NCI-H82 treated with DMSO at 0.1 percent for 48 hours (cell line): ENCODE measurements at regions not wholly inside any gene's neighbourhood (a gene's known extent, or its start where the extent isn't known, plus 50 kb on each side); places are given as distances from the start of the nearest gene placed in this dataset.
"Not testable (repeated sequence)": the region's sequence is repeated elsewhere in the genome, so short reads cannot be mapped to it uniquely, and the experiment has no call there.

ENCODE experiments used
- DNase-seq: peaks from one replicate; lab custom pipeline; 2025; ENCODE audit not compliant: unreplicated experiment; lab: John Stamatoyannopoulos, UW

DNA sequence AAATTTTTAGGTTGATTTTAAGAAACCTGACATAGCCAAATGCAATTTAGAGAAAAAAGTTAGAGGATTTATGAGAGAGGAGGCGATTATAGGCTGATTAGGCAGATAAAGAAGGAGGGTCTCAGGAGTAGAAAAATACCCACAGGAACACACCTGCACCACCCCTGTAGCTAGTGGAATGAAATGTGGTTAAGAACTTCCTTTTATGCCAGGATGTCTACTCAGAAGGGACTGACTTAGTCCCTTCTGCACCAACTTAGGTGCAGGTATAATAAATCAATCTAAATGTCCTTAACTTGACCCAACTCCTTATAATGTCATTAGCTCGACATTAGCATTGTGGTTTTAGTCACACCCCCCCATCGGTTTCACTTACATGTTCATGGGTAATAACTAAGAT lies 1274.5 kb upstream of the TMEFF2 start:
- no peak for DNase-seq

DNA sequence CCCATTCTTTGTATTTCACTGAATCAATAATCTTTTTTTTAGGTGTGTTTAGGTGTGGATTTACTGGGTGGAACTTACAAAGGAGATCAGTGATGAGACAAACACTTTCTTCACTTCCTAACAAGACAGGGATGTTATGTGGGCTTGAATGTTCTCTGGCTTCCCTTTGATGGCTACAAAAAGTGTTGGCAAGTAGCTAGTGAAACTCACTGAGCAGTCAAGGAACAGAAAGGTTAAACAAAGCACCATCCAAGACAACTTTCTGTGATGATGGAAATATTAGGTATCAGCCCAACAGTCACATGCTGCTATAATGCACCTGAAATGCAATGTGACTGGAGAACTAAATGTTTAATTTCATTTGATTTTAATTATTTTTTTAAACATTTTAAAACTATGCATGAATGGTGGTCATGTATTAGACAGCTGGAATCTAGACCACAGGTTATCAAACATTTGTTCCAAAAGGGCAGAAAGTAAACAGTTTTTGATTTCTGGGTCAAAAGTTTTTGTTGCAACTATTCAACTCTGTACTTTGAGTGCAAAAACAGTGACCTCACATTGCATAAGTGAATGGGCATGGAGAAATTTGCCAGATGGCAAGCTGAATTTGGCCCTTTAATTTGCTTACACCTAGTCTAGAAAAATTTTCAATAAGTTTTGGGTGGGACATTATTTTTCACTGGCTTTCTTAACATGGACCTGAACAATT lies 1272.7 kb upstream of the TMEFF2 start:
- DNase-seq, result no peak

DNA sequence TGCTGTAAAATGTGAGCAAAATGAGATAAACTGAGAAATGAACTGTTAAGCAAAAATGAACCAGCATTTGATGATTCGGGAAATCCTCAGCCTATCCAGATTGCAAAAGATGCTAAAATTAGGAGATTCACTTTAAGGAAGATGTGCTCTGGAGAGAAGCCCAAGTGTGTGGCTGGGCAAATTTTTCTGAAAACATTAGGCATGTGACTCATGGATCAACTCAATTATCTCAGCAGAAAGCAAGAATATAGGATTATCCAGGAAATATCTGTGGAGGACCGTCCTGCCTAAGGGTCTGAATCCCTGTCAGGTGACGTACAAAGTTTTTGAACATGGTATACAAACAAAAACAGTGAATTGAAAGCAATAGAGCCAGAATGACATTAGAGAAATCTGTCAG lies 1268.3 kb upstream of the TMEFF2 start:
- no peak for DNase-seq

DNA sequence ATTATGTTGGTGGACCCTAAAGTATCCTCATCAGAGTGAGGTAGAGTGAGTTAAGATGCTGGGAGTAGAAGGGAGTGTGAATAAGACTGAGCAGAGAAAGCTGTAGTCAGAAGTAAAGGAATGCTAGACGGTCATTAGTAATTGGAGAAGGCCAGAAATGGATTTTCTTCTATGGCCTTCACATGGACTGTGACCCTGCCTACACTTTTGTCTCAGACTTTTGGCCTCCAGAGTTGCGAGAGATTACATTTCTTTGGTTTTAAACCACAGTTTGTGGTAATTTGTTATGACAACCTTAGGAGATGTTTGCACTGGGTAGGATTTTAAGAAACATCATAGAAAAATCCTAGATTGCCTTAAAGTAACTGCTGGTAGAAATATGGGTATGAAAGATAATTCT lies 1267.7 kb upstream of the TMEFF2 start:
- no peak for DNase-seq

DNA sequence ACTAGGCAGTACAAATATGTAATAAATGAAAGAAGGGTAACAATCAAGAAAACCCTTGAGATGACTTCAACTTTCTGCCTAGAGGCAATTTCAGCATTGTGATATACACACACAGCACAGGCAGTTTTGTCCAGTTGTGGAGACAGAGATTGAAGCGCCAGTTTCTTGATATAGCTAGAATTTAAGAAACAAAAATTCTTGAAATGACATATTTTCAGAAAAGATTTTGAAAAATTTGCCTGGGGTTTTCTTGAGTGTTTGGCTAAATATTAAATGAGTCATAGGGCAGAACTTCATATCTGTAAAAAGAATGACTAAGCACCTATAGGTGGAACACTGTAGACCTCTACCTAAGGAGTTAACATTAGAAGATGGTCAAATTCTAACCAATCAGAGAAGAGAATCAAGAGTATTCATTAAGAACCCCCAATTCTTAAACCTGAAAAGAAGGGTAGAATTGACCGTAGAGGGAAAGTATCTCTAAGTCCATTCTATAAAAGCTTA lies 1266.8 kb upstream of the TMEFF2 start:
- no peak for DNase-seq

DNA sequence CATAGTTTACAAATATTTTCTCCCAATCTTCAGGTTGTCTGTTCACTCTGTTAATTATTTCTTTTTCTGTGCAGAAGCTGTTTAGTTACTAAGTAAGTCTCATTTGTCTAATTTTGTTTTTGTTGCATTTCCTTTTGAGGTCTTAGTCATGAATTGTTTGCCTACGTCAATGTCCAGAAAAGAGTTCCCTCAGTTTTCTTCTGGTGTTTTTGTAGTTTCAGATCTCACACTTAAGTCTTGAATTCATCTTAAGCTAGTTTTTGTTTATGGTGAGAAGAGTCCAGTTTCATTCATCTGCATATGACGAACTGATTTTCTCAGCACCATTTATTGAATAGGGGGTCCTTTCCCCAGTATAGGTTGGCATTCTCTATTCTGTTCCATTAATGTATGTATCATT lies 1252.2 kb upstream of the TMEFF2 start:
- no peak for DNase-seq

DNA sequence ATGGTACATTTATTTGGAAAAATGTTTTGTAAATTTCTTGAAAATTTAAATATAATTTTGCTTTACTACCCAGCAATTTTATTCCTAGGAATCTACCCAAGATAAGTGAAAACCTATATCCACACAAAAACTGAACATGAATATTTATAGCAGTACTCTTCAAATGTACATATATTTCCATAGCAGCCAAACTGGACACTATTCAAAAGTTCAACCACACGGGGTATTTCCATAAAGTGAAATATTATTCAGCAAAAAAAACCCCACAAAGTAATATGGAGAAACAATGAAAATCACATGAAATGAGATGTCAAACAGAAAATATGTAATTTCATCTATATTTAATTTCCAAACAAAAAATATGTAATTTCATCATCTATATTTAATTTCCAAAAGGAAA lies 1247.6 kb upstream of the TMEFF2 start:
- no peak for DNase-seq

DNA sequence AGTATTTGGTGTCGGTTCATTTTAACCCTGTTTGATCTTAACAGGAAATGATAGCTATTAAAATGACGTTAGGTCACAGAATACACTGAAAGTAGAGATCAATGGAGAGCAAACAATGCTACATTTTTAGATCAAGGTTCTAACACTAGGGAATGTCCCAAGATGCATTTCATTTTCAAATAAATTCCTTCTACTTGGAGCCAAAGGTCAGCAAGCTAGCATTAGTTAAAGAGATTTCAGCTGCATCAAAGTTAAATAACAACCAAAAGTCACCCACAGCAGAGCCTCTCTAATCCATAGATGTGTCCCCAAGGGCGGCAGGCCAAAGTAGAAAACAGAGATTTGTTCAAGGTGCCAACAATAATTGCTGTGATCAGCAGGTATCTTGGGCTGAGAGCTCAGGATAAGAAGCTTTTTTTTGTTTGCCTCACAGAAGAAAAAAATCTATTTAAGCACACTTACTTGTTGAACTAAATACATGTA lies 1233.6 kb upstream of the TMEFF2 start:
- no peak for DNase-seq

DNA sequence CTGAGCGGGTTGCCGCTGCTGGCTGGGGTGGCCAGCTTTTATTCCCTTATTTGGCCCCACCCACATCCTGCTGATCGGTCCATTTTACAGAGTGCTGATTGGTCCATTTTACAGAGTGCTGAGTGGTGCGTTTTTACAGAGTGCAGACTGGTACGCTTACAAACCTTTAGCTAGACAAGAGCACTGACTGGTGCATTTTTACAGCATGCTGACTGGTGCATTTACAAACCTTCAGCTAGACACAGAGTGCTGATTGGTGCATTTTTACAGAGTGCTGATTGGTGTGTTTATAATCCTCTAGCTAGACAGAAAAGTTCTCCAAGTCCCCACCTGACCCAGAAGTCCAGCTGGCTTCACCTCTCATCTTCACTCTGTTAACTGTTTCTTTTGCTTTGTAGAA lies 1217.6 kb upstream of the TMEFF2 start:
- DNase-seq, result not testable (repeated sequence)

DNA sequence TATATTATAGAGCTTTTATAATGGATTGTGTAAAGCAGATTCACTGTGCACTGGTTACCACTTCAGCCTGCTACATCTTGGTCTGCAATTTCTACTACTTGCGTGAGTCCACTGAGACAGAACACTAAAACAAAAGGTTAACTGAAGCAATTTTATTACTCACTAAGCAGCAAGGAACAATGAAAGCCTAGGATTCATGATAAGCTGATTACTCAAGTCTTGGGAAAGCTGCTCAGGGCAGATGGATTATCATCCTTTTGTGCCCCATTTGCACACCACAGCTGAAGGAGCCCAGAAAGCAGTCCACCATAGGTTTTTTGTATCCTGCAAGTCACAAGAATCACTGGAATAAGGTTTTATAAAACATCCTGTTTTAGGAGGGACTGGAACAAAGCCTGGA lies 1215.2 kb upstream of the TMEFF2 start:
- peak; percentile 78 for DNase-seq

DNA sequence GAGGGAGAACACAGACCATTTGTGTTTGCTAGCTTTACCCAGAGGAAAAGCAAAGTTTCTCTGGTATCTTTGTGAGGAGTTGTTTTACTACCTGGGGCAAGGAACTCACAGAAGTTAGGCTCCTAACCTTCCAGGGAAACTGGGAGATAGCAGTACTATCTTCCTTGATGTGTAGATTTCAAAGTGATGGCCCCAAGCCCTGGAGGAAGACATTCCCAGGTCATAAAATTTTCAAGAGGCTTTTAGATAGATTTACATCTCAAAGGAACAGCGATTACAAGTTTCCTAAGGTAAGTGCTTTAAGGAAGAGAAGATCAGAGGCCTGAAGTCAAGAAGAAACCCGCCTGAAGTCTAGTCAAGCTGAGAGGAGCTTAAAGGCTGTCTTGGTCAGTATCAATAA lies 1187.8 kb upstream of the TMEFF2 start:
- DNase-seq, result no peak

DNA sequence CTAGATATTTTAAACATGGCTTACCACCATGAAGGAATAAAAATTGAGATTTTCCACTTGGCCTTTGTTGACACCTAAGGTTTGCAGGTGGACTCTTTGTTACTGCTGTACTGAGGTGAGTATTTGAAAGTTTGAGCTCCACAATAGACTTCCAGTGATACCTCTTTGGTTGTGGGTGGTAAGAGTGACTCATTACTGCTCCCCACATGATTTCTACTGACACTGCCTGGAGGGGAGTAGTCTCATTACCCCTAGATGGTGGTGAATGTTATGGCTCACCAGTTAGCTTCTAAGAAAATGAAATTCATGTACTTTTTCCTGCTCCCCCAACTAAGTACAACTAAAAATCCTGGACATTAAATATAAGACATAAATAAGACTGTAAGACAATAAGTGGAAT lies 1183.1 kb upstream of the TMEFF2 start:
- no peak for DNase-seq

DNA sequence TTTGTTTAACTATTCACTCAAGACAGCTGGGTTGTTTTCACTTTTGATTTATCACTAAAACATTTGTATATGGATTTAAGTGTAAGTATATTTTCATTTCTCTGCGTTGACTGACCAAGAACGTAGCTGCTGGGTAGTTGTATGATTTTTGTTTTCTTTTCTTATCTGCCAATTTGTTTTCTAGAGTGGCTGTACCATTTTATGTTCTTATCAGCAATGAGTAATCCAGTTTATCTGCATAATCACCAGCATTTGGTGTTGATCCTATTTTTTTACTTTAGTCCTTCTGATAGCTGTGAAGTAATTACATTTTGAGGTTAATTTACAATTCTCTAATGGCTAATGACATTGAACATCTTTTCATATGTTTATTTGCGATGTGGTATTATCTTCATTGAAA lies 1178.4 kb upstream of the TMEFF2 start:
- peak; percentile 9 for DNase-seq

DNA sequence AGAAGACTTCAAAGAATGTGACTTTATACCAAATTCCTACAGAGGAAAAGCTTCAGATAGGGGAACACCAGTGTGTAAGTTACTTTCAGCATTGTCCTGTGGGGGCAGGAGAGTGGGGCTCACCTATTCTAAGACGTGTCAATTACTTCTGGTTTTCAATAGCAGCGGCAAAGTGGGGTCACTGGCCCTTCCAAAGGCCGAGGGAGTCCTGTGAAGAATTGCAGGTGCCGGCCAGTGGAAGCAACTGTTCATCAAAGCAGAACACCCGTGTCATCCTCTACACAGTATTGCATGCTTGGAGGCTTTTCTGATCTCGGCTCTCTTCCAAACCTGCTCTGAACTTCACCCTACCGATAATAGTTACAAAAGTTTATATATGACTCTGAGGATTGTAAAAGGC lies 1176.5 kb upstream of the TMEFF2 start:
- no peak for DNase-seq

DNA sequence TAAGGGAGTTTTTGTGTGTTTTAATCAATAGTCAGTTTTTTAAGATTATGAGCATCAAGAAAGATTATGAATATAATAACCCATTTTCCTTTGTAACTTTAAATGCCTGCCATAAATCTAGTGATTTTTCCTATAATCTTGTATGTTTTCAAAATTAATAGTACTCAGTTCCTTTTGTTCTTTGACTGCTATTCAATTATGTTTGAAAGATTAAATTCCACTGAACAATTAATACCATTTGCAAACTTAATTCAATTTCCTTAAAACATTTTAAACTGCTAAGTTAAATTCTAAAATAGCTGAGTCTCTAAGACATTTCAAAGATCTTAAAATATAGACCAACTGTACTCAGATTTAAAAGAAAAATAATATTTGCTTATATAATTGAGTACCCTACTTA lies 1173.9 kb upstream of the TMEFF2 start:
- DNase-seq, result no peak

DNA sequence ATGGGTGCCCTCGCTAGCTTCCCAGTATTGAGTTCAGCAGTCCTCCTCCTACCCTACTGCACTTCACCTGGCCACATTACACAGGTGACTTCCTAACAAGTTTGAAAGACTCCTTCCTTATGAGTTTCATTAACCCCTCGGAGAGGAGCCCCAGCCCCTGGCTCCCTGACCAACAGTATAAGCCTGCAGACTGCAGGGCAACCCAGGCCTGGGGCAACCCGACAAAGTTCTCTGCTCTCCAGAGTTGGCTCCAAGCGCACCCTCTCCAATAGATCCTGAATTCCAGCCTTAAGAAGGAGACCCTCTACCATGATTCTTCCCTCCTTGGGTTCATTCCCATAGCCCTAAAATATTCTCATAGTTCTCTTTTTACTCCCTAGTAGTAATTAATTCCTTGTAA lies 1162.8 kb upstream of the TMEFF2 start:
- no peak for DNase-seq

DNA sequence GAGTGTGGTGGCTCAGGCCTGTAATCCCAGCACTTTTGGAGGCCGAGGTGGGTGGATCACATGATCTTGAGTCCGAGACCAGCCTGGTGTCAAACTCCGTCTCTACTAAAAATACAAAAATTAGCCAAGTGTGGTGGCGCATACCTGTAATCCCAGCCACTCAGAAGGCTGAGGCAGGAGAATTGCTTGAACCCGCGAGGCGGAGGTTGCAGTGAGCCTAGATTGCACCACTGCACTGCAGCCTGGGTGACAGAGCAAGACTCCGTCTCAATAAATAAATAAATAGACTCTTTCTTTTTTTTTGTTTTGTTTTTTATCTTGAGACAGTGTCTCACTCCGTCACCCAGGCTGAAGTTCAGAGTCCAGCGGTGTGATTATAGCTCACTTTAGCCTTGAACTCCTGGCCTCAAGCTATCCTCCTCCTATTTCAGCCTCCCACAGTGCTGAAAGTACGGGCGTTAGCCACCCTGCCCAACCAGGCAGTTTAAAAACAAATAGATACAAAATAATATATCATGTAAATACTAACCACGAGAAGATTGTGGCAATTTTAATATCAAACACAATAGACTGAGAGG lies 1158.0 kb upstream of the TMEFF2 start:
- not testable (repeated sequence) for DNase-seq

DNA sequence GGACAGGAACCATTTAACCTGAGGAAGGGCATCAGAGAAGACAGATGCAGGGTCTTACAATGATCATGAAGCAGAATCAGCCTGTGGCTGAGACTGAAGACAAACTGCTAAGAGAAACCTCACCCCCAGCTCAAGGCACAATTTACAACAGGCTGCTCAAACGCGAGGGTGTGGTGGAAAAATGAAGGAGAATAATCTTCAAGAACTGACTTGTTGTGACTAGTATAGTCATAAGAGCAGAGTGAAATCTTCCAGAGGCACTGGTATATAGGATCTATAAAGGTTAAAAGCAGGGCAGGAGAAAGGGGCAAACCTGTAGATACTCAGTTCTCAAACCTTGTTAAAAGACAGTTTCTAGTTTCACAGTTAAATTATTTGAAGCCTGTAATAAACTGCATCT lies 1155.8 kb upstream of the TMEFF2 start:
- DNase-seq, result no peak

DNA sequence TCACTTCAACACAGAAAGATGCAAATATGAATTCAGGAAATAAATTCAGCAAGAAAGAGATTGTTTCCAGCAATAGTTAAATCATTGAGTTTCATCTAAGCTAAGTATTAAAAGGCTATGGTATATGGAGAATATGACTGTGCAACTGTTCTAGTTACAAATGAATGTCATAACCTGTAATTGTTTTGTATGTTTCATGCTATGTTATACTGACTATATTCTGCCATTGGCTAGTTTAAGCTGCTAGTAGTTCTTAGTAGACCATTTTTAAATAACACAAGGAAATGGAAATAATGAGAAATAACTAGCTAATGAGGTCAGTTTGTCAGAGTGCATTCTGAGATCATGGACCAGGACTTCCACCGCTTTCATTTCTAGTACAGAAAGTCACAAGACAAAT lies 1154.9 kb upstream of the TMEFF2 start:
- DNase-seq, result no peak

DNA sequence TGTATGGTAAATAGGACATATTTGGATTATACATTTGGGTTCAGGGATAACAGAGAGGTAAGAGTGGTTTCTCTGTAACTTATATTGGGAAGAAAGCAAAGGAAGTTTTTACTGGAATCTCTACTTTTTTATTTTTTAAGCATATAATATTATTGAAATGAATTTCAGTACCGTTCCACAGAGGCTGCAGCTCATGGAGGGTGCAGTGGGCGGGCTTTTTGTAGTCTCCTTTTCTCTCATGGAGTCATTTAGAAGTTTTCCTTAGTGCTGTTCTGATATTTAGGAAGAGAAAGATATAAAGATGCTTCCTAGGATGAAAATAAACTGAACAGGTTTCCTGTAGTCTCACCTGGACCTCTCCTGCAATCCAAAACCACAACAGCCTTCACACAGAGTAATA lies 1153.3 kb upstream of the TMEFF2 start:
- DNase-seq, result no peak

DNA sequence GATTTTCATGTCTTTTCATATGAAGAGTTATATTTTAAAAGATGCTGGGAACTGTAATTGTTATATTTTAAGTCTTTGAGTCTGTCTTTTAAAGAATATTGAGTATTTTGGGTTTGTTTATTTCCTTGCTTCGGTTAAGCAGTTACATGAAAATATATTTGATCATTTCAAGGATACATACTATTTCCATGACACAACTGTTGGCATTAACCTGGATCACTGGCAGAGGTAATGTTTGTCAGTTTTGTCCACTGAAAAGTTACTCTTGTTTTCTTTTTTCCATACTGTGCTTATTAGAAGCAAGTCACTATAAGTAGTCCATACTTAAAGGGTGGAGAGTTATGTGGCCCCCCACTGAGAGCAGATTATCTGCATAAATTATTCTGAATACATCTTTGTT lies 1142.0 kb upstream of the TMEFF2 start:
- DNase-seq, result no peak

DNA sequence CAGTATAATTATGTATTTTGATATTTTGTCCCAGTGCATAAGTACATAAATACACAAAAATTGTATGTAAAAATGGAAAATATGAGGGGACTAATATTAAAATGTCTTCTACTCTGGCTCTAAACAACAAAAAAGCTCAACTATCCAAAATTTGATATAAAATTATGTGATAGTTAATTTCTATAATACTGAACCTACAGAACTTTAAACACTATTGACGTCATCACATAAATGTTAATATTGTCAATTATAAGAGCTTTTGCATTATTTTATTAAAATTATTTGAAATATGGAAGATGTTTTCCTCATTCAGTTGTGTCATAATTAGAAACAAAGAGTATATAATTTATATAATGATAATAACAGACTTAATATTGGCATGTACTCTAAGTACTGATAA lies 1139.7 kb upstream of the TMEFF2 start:
- no peak for DNase-seq

DNA sequence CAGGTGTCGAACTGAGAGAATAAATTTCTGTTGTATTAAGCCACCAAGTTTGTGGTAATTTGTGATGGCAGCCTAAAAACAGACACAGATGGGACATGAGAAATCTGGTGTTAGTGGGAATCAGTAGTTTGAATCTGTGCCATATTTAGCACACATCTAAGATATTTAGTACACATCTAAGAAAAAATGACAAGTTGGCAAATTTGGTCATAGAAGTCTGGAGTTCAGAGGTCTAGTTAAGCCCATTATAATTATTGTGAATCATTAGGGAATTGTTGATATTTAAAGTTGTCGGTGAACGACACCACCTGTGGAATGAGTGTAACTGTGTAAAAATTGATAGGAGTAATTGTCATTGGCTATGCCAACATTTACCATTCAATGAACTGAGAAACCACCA lies 1138.8 kb upstream of the TMEFF2 start:
- no peak for DNase-seq
